Activated T-cell treated with anti-CD3 and anti-CD28 coated beads, Interleukin-2, amount 50 U/mL, for 4 hours (primary cell): ENCODE measurements at regions not wholly inside any gene's neighbourhood (a gene's known extent, or its start where the extent isn't known, plus 50 kb on each side); places are given as distances from the start of the nearest gene placed in this dataset.

ENCODE experiments used
- ATAC-seq, 2 donors: fragments of 200-7000 bp; cut with Tn5 transposase; one replicate each; pipeline ENCODE4 v1.10.0; 2021
- DNase-seq: peaks from one replicate; pipeline ENCODE4 v3.0.0-alpha.2; 2020
- H3K27me3 Mint-ChIP-seq: one replicate; pipeline ENCODE4 v1.8.0; 2021; ENCODE audit warnings: low read depth, mixed read lengths
- H3K36me3 Mint-ChIP-seq: one replicate; pipeline ENCODE4 v1.8.0; 2022; ENCODE audit warnings: mixed read lengths; ENCODE audit not compliant: insufficient read depth
- H3K4me1 Mint-ChIP-seq: one replicate; pipeline ENCODE4 v1.8.0; 2021; ENCODE audit warnings: low read depth, mixed read lengths
- H3K4me3 Mint-ChIP-seq: one replicate; pipeline ENCODE4 v1.8.0; 2021; ENCODE audit warnings: mild to moderate bottlenecking, moderate library complexity, mixed read lengths
- H3K9me3 Mint-ChIP-seq: one replicate; pipeline ENCODE4 v1.8.0; 2021; ENCODE audit warnings: mixed read lengths

DNA sequence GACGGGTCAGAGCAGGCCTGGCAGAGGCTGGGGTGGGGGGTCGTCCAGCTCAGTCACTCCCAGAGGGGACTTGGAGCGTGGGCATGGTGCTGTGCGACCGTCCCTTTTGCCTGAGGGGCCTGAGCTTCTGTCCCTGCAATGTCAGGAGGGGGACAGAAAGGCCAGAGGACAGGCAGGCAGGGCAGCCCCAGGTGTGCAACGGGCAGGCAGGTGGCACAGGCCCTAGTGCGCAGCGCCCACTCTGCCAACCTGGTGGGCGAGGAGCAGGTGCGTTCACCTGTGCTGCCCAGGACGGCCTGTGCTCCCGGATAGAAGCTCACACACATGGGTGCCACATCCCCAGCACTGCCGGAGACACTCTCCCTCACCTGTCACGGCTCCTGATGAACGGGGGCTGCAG lies 78.7 kb upstream of the SLCO4A1 start:
- Mint-ChIP-seq H3K9me3 (no peaks in the 10 kb centered on the region), H3K4me3 (no peak overlapping the region), H3K27me3 (peaks cover 40% of the 10 kb centered on the region), H3K4me1 (peaks cover 4% of the 10 kb centered on the region), H3K36me3 (no peaks in the 10 kb centered on the region)
- ATAC-seq: no peak
- no peak for DNase-seq

DNA sequence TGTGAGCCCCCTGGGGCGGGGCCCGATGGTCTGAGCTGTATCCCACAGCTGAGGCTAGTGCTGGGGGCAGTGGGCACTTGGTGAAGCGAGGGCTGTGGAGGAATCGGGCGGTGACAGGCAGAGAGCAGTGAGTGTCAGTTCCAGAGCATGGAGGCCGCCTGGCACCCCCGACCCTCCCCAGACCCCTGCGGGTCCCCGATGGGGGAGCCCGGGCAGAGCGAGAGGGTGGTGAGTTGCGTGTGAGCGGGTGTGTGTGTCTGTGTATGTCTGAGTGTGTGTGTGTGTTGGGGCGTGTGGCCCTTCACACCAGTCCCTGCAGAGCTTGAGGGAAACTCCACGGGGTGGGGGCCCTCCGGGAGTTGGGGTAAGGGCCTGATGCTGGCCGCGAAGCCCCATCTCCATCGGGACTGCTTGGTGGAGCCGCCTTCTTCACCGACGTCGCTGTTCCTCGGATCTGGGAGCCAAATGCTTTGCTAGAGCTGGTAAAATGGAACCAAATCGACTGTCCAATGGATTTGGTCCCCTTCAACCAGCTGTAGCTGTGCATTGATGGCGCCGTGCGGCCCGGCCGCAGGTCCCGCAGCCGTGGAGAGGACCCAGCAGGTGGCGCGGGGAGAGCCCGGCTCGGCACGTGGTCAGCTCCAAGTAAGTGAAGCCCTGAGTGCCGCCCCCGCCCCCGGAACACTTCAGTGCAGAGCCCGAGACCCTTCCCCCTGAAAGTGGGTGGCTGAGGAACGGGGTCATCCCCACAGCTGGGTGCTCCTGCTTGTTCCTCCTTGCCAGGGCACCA lies 77.7 kb upstream of the SLCO4A1 start:
- H3K36me3 Mint-ChIP-seq: no peaks in the 10 kb centered on the region
- ATAC-seq: no peak

DNA sequence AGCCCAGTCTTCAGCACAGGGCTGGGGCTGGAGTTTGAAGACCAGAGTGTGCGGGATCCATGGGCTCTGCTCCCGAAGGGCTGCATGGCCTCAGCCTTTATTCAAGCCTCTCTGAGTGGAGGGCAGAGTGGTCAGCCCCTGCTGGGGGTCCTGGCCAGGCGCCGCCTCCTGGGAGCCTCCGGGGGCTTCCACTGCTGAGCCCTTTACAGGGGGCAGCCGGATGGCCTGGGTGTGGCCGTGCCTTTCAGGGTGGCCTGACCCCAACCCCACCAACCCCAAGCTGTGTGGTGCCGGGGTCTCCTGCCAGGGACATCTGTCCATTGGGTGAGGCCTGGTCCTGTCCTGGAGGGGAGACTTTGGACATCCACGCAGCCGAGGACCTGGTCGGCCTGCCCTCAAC lies 76.0 kb upstream of the SLCO4A1 start:
- H3K4me1 Mint-ChIP-seq: peaks cover 4% of the 10 kb centered on the region
- no peak overlapping the region for H3K4me3 Mint-ChIP-seq
- H3K27me3 Mint-ChIP-seq: peaks cover 28% of the 10 kb centered on the region
- no peak for DNase-seq
- no peak for ATAC-seq
- H3K36me3 Mint-ChIP-seq: no peaks in the 10 kb centered on the region
- no peaks in the 10 kb centered on the region for H3K9me3 Mint-ChIP-seq

More for the DNA sequence above, 77.7 kb upstream of the SLCO4A1 start:
- DNase-seq: no peak
- peaks cover 37% of the 10 kb centered on the region for H3K27me3 Mint-ChIP-seq
- no peaks in the 10 kb centered on the region for H3K9me3 Mint-ChIP-seq
- H3K4me1 Mint-ChIP-seq: peaks cover 4% of the 10 kb centered on the region
- H3K4me3 Mint-ChIP-seq: no peak overlapping the region

DNA sequence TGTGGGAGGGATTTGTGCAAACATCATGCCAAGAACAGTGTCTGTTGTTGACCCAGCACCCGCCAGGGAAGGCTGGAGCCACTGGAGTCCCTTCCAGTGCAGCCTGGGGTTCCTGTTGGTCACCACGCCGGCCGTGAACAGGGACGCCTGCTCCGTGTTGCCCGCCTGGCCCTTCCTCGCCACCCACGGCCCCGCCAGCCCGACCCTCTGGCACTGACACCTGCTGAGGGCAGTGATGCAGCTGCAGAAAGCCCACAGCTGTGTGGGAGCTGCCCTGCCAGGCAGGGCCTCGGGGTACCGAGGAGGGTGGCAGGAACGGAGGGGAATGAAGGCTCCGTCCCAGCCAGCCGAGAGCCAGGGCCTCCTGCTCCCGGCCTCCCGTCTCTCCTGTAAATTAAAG lies 75.5 kb upstream of the SLCO4A1 start:
- Mint-ChIP-seq H3K27me3 (peaks cover 24% of the 10 kb centered on the region), H3K9me3 (no peaks in the 10 kb centered on the region), H3K4me3 (no peak overlapping the region), H3K36me3 (no peaks in the 10 kb centered on the region), H3K4me1 (no peaks in the 10 kb centered on the region)
- ATAC-seq (no peak), DNase-seq (no peak)

DNA sequence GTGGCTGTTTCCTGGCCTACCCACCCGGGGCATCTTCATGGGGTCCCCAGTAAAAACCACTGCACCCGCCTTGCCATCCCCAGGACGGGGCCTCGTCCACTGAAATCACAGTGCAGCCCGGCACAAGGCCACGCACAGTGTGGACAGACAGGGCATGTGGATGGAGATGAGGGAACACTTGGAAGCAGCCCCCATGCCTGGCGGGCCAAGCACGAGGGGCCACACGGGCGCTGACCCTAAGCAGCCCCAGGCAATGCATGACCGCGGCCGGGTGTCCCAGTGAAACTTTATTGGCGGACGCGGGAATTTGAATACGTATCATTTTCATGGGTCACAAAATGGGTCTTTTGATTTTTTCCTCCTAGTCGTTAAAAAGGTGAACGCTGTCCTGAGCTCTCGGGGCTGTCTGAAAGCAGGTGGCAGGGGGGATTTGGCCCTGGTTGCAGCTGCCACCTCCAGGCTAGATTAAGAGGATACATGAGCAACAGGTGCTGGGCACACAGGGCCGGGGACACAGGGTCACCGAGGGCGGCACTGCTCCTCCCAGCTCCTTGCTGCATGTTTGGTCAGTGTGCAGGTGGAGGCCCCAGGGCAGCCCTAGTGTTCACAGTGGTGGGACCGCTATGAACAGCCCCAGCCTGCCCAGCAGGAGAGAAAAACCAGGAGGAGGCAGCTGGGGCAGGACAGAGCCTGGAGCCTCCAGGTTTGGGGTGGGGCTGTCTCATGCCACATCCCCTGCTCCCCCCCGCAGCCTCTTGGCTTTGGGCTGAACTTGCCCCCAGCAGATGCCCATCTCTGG lies 74.9 kb upstream of the SLCO4A1 start:
- H3K36me3 Mint-ChIP-seq: no peaks in the 10 kb centered on the region
- no peak overlapping the region for H3K4me3 Mint-ChIP-seq
- no peaks in the 10 kb centered on the region for H3K4me1 Mint-ChIP-seq
- ATAC-seq (no peak), DNase-seq (no peak)
- peaks cover 18% of the 10 kb centered on the region for H3K27me3 Mint-ChIP-seq
- H3K9me3 Mint-ChIP-seq: no peaks in the 10 kb centered on the region

DNA sequence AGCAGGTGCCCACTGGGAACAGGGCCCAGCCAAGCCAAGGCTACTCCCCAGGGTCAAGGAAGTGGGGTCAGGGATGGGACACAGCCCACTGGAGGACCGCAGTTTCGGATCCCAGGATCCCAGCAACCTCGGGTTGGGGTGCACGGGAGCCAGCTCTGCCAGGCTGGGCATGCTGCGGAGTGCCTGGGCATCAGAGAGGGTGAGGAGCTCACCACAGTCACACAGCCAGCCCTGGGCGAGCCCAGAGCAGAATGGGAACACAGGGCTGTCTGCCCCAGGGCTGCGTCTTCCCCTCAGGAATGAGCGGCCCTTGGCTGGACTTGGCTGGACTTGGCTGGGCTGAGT lies 74.3 kb upstream of the SLCO4A1 start:
- Mint-ChIP-seq H3K27me3 (peaks cover 15% of the 10 kb centered on the region), H3K36me3 (no peaks in the 10 kb centered on the region), H3K4me1 (no peaks in the 10 kb centered on the region), H3K4me3 (no peak overlapping the region), H3K9me3 (no peaks in the 10 kb centered on the region)
- ATAC-seq (no peak), DNase-seq (no peak)

DNA sequence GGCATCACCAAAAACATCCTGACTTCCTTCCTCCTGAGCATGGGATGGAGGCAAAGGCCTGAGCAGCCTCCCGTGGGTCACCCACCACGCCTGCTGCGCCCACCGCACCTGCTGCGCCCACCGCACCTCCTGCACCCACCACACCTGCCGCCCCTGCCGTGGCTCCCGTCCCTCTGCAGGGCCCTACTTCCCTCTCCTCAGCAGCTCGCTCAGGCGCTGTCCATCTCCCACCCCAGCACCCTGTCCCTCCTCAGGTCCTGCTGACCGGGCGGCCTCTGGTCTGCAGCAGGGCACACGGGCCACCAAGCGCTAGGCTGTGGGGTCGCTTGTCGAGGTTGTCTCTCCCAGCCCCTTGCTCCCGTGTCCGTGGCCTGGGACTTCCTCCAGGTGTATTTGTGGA lies 72.7 kb upstream of the SLCO4A1 start:
- Mint-ChIP-seq H3K9me3 (no peaks in the 10 kb centered on the region), H3K36me3 (no peaks in the 10 kb centered on the region)
- ATAC-seq: no peak

DNA sequence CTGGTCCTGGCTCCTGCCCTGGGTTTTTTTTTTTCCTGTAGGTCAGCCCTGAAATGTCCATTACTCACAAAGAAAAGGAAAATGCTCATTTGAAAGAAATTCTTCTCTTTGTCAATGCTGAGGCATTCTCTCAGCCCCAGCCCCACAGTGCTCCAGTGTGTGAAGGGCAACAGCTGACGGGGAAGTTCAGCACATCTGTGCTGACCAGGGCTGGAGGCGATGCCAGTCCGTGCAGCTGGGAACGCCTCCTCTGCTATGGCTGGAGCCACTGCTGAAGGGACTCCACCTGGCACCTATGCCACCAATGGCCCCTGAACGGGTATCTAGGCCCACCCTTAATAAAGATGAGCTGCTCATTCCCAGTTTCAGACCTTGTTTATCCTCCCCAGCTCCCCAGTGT lies 71.9 kb upstream of the SLCO4A1 start:
- Mint-ChIP-seq H3K4me1 (no peaks in the 10 kb centered on the region), H3K9me3 (no peaks in the 10 kb centered on the region), H3K36me3 (no peaks in the 10 kb centered on the region), H3K27me3 (peaks cover 27% of the 10 kb centered on the region), H3K4me3 (no peak overlapping the region)
- DNase-seq (no peak), ATAC-seq (no peak)

More for the DNA sequence above, 72.7 kb upstream of the SLCO4A1 start:
- DNase-seq: no peak
- no peak overlapping the region for H3K4me3 Mint-ChIP-seq
- H3K4me1 Mint-ChIP-seq: no peaks in the 10 kb centered on the region
- H3K27me3 Mint-ChIP-seq: peaks cover 20% of the 10 kb centered on the region

DNA sequence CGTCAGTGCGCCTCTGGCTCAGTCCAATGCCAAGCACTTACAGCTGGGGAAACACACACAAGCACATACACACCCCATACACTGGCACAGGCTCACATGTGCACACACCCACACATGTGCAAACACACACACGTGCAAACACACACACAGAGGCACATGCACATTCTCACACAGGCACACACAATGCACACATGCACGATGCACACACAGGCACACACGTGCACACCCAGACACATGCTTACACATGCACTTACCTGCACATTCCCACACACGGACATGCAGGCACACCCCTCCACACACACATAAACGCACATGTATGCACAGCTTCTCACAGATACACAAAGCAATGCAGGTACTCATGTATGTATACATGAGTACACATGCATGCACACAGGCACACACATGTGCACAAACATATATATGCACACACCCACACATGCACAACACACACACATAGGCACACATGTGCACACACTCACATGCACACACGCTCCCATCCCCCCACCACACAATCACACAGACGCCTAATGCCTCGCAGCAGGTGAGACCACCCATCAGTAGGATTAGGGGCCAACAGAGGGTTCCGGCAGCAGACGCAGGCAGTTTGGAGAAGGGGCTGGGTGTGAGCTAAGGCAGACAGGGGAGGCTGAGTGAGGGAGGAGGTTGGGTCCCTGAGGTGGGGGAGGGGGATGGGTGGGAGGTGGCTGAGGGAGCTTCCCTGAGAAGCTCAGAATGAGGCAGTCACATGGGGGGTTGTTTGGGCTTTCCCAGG lies 71.2 kb upstream of the SLCO4A1 start:
- ATAC-seq (peak in 1 of 2 donors; percentile 15), DNase-seq (no peak)
- peaks cover 33% of the 10 kb centered on the region for H3K27me3 Mint-ChIP-seq
- H3K4me1 Mint-ChIP-seq: no peaks in the 10 kb centered on the region
- H3K9me3 Mint-ChIP-seq: no peaks in the 10 kb centered on the region
- no peak overlapping the region for H3K4me3 Mint-ChIP-seq
- H3K36me3 Mint-ChIP-seq: no peaks in the 10 kb centered on the region

DNA sequence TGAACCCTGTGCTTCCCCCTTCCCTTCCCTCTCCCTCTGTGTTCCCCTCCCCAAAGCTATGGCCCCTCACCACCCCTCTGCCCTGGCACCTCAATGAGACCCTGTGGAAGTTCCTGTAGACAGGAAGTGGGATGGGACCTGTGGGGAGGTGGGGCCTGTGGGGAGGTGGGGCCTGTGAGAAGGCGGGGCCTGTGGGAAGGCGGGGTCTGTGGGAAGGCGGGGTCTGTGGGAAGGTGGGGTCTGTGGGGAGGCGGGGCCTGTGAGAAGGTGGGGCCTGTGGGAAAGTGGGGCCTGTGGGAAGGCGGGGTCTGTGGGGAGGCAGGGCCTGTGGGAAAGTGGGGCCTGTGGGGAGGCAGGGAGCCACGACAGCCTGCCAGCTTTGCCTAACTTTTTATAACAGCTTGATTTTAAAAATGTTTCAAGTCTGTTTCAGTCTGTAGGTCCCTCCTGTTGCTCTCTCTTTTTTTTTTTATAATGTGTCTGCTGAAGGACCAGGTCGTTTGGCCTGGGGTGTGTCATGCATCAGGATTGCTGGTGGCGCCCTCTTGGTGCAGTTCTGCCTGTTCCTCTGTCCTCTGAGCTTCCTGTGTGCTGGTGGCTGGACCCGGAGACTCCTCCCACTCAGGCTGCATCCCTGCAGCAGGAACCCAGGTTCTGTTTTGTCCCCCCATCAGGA lies 70.5 kb upstream of the SLCO4A1 start:
- Mint-ChIP-seq H3K4me1 (no peaks in the 10 kb centered on the region), H3K27me3 (peaks cover 35% of the 10 kb centered on the region), H3K36me3 (no peaks in the 10 kb centered on the region), H3K9me3 (no peaks in the 10 kb centered on the region), H3K4me3 (no peak overlapping the region)
- DNase-seq: no peak
- peak; percentile 71 to 77 for ATAC-seq

DNA sequence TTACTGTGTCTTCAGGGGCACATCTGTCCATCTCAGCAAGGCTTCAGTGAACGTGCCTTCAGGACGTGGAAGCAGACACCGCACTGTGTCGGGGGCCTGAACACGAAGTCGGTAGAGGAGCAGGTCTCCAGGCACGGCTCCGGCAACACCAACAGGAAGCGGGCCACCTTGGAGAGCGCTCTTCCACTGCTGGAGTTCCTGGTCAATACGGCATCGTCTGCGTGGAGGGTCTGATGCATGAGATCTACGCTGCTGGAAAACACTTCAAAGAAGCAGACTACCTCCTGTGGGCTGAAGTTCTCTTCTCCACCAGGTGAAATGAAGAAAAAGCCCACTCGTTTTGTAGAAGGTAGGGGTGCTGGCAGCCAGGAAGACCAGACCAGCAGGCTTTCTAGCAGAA lies 69.3 kb upstream of the SLCO4A1 start:
- DNase-seq: no peak
- Mint-ChIP-seq H3K27me3 (peaks cover 39% of the 10 kb centered on the region), H3K4me3 (no peak overlapping the region), H3K4me1 (no peaks in the 10 kb centered on the region), H3K36me3 (no peaks in the 10 kb centered on the region), H3K9me3 (no peaks in the 10 kb centered on the region)
- ATAC-seq: no peak

DNA sequence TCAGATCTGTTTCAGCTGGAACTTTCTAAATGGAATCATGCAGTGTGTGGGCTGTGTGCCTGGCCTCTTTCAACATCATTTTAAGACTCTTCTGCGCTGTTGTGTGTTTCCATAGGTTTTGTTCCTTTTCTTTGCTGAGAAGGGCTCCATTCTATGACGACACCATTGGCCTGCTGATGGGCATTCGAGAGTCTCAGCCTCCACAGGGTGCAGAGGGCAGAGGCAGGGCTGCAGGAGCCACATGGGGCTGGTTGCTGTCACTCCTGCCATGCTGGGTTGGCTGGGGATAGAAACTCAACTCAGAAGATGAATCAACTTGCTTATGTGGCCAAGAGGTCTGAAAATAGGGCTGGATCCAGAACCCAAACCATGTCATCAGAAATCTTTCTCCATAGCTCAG lies 68.5 kb upstream of the SLCO4A1 start:
- H3K27me3 Mint-ChIP-seq: peaks cover 45% of the 10 kb centered on the region
- H3K36me3 Mint-ChIP-seq: no peaks in the 10 kb centered on the region
- ATAC-seq (no peak), DNase-seq (no peak)
- no peak overlapping the region for H3K4me3 Mint-ChIP-seq
- no peaks in the 10 kb centered on the region for H3K9me3 Mint-ChIP-seq
- no peaks in the 10 kb centered on the region for H3K4me1 Mint-ChIP-seq

DNA sequence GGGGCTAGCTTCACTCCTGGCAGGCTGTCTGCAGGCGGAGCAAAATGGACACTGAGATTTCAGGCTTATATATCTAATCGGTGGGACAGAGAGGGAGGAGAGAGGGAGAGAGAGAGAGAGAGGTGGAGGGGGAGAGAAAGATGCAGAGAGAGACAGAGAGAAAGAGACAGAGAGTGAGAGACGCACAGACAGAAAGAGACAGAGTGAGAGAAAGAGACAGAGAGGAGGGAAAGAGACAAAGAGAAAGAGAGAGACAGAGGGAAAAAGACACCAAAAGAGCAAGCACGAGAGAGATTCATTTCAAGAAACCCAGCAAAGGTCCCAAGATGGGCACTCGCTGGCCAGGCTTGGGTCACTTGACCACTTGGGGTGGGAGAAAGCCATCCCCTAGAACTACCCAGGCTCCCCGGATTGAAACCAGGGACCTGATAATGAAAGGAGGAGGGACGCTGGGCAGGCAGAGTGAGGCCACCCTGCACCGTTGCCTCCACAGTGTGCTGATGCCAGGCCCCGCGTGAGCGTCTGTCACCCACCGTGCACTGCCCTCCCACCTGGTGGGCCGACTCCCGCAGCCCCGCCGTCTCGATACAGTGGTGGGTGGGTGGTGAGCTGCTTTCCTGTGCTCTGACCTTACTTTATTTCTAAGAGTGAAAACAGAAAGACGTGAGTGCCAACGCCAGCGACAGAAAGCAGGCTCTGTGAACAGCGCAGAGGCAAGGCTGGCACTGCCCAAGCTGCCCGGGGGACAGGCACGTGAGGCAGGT lies 67.9 kb upstream of the SLCO4A1 start:
- Mint-ChIP-seq H3K27me3 (peaks cover 51% of the 10 kb centered on the region), H3K4me1 (no peaks in the 10 kb centered on the region), H3K9me3 (no peaks in the 10 kb centered on the region), H3K36me3 (no peaks in the 10 kb centered on the region), H3K4me3 (no peak overlapping the region)
- DNase-seq (no peak), ATAC-seq (no peak)
